Neural progenitor cell (in vitro differentiated cells): ENCODE measurements at regions not wholly inside any gene's neighbourhood (a gene's known extent, or its start where the extent isn't known, plus 50 kb on each side); places are given as distances from the start of the nearest gene placed in this dataset.

Source experiments
- DNase-seq: peaks from one replicate; pipeline ENCODE4 v3.0.0-alpha.2; 2016; ENCODE audit warnings: low spot score
- H2AFZ ChIP-seq: fragments of 200-600 bp; sonication (generic); replicated peaks from 2 replicates; pipeline ENCODE4 v1.6.1; 2016; ENCODE audit warnings: antibody characterized with exemption
- H3F3A ChIP-seq: fragments of 200-600 bp; sonication (generic); 2 replicates; pipeline ENCODE4 v1.6.1; 2016; ENCODE audit warnings: antibody characterized with exemption, low read depth
- H3K27ac ChIP-seq: fragments of 200-600 bp; sonication (generic); 2 replicates; pipeline ENCODE4 v1.5.1; 2016; ENCODE audit warnings: mild to moderate bottlenecking
- H3K27me3 ChIP-seq: fragments of 200-600 bp; sonication (generic); 2 replicates; pipeline ENCODE4 v1.6.1; 2016; ENCODE audit warnings: mild to moderate bottlenecking, moderate library complexity
- H3K36me3 ChIP-seq: fragments of 200-600 bp; sonication (generic); 2 replicates; pipeline ENCODE4 v1.5.1; 2016
- H3K4me1 ChIP-seq: fragments of 200-600 bp; sonication (generic); 2 replicates; pipeline ENCODE4 v1.6.1; 2016; ENCODE audit warnings: mixed run types
- H3K4me2 ChIP-seq: fragments of 200-600 bp; sonication (generic); 2 replicates; pipeline ENCODE4 v1.6.1; 2016
- H3K4me3 ChIP-seq: fragments of 200-600 bp; sonication (generic); 2 replicates; pipeline ENCODE4 v1.5.1; 2016
- H3K79me2 ChIP-seq: fragments of 200-600 bp; sonication (generic); 2 replicates; pipeline ENCODE4 v1.6.1; 2016; ENCODE audit warnings: low read depth
- H3K9ac ChIP-seq: fragments of 200-600 bp; sonication (generic); 2 replicates; pipeline ENCODE4 v1.6.1; 2016
- H3K9me3 ChIP-seq: fragments of 200-600 bp; sonication (generic); 2 replicates; pipeline ENCODE4 v1.5.1; 2016; ENCODE audit warnings: low read depth
- H4K20me1 ChIP-seq: fragments of 200-600 bp; sonication (generic); 2 replicates; pipeline ENCODE4 v1.6.1; 2016; ENCODE audit warnings: low read depth
- H3K27ac Mint-ChIP-seq: 3 replicates; pipeline ENCODE4 v1.8.0; 2021; ENCODE audit warnings: mixed read lengths
- H3K27me3 Mint-ChIP-seq: 2 replicates; pipeline ENCODE4 v1.8.0; 2022; ENCODE audit warnings: low read depth, mild to moderate bottlenecking, inconsistent platforms, moderate library complexity, mixed read lengths; ENCODE audit not compliant: insufficient read depth
- H3K36me3 Mint-ChIP-seq: 3 replicates; pipeline ENCODE4 v1.8.0; 2021; ENCODE audit warnings: mixed read lengths
- H3K4me1 Mint-ChIP-seq: 3 replicates; pipeline ENCODE4 v1.8.0; 2021; ENCODE audit warnings: mixed read lengths
- H3K4me3 Mint-ChIP-seq: 3 replicates; pipeline ENCODE4 v1.8.0; 2021; ENCODE audit warnings: mild to moderate bottlenecking, moderate library complexity, mixed read lengths
- H3K9me3 Mint-ChIP-seq: 3 replicates; pipeline ENCODE4 v1.8.0; 2020; ENCODE audit warnings: mixed read lengths
- CTCF ChIP-seq: fragments of 200-600 bp; sonication (generic); IDR thresholded peaks from 2 replicates; pipeline ENCODE4 v1.5.1; 2017; ENCODE audit warnings: antibody characterized with exemption, mild to moderate bottlenecking
- EZH2 ChIP-seq: fragments of 200-600 bp; sonication (generic); IDR thresholded peaks from 2 replicates; pipeline ENCODE4 v1.6.1; 2017; ENCODE audit warnings: antibody characterized with exemption, mild to moderate bottlenecking, moderate library complexity
- EZH2phosphoT487 ChIP-seq: fragments of 200-600 bp; sonication (generic); IDR thresholded peaks from 2 replicates; pipeline ENCODE4 v1.6.1; 2017; ENCODE audit warnings: antibody characterized with exemption

DNA sequence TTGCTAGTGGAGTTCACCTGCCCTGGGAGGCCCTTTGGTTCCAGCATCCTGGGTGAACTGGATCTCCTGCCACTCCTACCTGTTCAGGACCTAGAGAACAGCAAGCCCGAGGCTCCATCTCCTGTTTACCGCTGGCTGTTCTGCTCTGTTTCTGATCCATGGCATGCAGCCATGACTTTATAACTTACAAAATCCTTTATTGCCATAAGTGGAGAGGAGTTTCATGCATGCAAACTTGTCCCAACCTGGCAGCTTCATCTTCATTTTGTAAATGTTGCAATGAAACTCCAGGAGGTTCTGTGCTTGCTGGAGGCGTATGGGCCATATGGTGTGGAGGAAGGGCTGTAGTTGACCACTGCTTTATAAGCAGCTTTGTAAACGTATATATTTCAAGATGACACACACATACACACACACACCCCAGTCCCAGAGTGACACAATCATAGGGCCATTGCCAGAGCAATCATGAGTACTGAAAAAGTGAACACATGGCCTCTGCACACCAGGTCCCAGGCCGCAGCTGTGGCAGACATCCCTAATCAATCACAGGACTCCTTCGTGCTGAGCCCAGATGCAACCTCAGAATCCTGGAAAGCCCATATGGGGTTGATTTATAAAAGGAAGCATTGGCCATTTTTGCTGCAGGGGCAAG, 69.0 kb downstream of the UBIAD1 start:
- Histone ChIP-seq H3K4me3 (no peak overlapping the region), H3K79me2 (no peaks in the 10 kb centered on the region), H2AFZ (no peak overlapping the region), H3F3A (peaks cover 39% of the 10 kb centered on the region), H3K27me3 (no peaks in the 10 kb centered on the region), H4K20me1 (no peaks in the 10 kb centered on the region), H3K9ac (no peak overlapping the region), H3K36me3 (no peaks in the 10 kb centered on the region), H3K4me2 (no peak overlapping the region), H3K27ac (no peak overlapping the region), H3K4me1 (peaks cover 18% of the 10 kb centered on the region), H3K9me3 (no peaks in the 10 kb centered on the region)
- Mint-ChIP-seq H3K27ac (peak overlapping the region; percentile 53), H3K27me3 (peaks cover 10% of the 10 kb centered on the region), H3K4me1 (peaks cover 87% of the 10 kb centered on the region), H3K9me3 (no peaks in the 10 kb centered on the region), H3K36me3 (no peaks in the 10 kb centered on the region), H3K4me3 (no peak overlapping the region)
- no peak for TF ChIP-seq CTCF
- no peak for TF ChIP-seq EZH2phosphoT487
- TF ChIP-seq EZH2 = no peak
- DNase-seq = no peak

GRCh38 chr1:11342621-11343032, 69.6 kb downstream of the UBIAD1 start:
- Mint-ChIP-seq H3K4me1 (peaks cover 88% of the 10 kb centered on the region), H3K9me3 (no peaks in the 10 kb centered on the region), H3K4me3 (peak overlapping the region; percentile 28), H3K27me3 (peaks cover 15% of the 10 kb centered on the region), H3K27ac (peak overlapping the region; percentile 89), H3K36me3 (no peaks in the 10 kb centered on the region)
- no peak overlapping the region for H2AFZ ChIP-seq
- H3K9ac ChIP-seq = no peak overlapping the region
- no peak overlapping the region for H3K4me3 ChIP-seq
- peak overlapping the region; percentile 25 for H3K4me2 ChIP-seq
- peaks cover 18% of the 10 kb centered on the region for H3K4me1 ChIP-seq
- no peaks in the 10 kb centered on the region for H3K36me3 ChIP-seq
- H3K27me3 ChIP-seq = no peaks in the 10 kb centered on the region
- no peaks in the 10 kb centered on the region for H3K9me3 ChIP-seq
- H4K20me1 ChIP-seq = no peaks in the 10 kb centered on the region
- H3K27ac ChIP-seq = no peak overlapping the region
- peaks cover 33% of the 10 kb centered on the region for H3F3A ChIP-seq
- no peaks in the 10 kb centered on the region for H3K79me2 ChIP-seq
- TF ChIP-seq EZH2 (no peak), EZH2phosphoT487 (no peak), CTCF (peak; percentile 7)
- DNase-seq = peak; percentile 68

GRCh38 chr1:11345971-11346715, 73.1 kb downstream of the UBIAD1 start:
- Mint-ChIP-seq H3K27ac (peak overlapping the region; percentile 64), H3K36me3 (no peaks in the 10 kb centered on the region), H3K4me1 (peaks cover 76% of the 10 kb centered on the region), H3K27me3 (peaks cover 14% of the 10 kb centered on the region), H3K9me3 (peaks cover 19% of the 10 kb centered on the region), H3K4me3 (peak overlapping the region; percentile 24)
- H4K20me1 ChIP-seq = no peaks in the 10 kb centered on the region
- no peak for DNase-seq
- no peak overlapping the region for H3K4me3 ChIP-seq
- no peak for TF ChIP-seq EZH2phosphoT487
- TF ChIP-seq CTCF = no peak
- TF ChIP-seq EZH2 = no peak
- H3K27me3 ChIP-seq = no peaks in the 10 kb centered on the region
- H3K27ac ChIP-seq = no peak overlapping the region
- peaks cover 14% of the 10 kb centered on the region for H3F3A ChIP-seq
- no peak overlapping the region for H3K9ac ChIP-seq
- no peaks in the 10 kb centered on the region for H3K79me2 ChIP-seq
- no peaks in the 10 kb centered on the region for H3K36me3 ChIP-seq
- no peaks in the 10 kb centered on the region for H3K9me3 ChIP-seq
- H3K4me2 ChIP-seq = no peak overlapping the region
- peaks cover 6% of the 10 kb centered on the region for H3K4me1 ChIP-seq
- no peak overlapping the region for H2AFZ ChIP-seq
